Mesothelial cell of epicardium (in vitro differentiated cells): ENCODE measurements at regions not wholly inside any gene's neighbourhood (a gene's known extent, or its start where the extent isn't known, plus 50 kb on each side); places are given as distances from the start of the nearest gene placed in this dataset.

Source experiments
- DNase-seq, 2 experiments: peaks; one replicate each; pipeline ENCODE4 v3.0.0; 2021; ENCODE audit warnings: low spot score in 2 of 2; ENCODE audit not compliant: unreplicated experiment in 2 of 2
- H3K27ac Mint-ChIP-seq: 2 replicates; pipeline ENCODE4 v1.8.0; 2021; ENCODE audit warnings: mixed read lengths
- H3K27me3 Mint-ChIP-seq: 2 replicates; pipeline ENCODE4 v1.8.0; 2021; ENCODE audit warnings: low read depth, mixed read lengths
- H3K36me3 Mint-ChIP-seq: 2 replicates; pipeline ENCODE4 v1.8.0; 2021; ENCODE audit warnings: mixed read lengths
- H3K4me1 Mint-ChIP-seq: 2 replicates; pipeline ENCODE4 v1.8.0; 2021; ENCODE audit warnings: mixed read lengths
- H3K4me3 Mint-ChIP-seq: 2 replicates; pipeline ENCODE4 v1.8.0; 2021; ENCODE audit warnings: mild to moderate bottlenecking, moderate library complexity, mixed read lengths
- H3K9me3 Mint-ChIP-seq: 2 replicates; pipeline ENCODE4 v1.8.0; 2021; ENCODE audit warnings: mixed read lengths
- TF ChIP-seq, protein P1 (sequence below): fragments of 200-600 bp; sonication (generic); IDR thresholded peaks from one replicate; pipeline ENCODE4 v1.5.0; 2021; ENCODE audit warnings: antibody characterized with exemption; ENCODE audit not compliant: unreplicated experiment

DNA sequence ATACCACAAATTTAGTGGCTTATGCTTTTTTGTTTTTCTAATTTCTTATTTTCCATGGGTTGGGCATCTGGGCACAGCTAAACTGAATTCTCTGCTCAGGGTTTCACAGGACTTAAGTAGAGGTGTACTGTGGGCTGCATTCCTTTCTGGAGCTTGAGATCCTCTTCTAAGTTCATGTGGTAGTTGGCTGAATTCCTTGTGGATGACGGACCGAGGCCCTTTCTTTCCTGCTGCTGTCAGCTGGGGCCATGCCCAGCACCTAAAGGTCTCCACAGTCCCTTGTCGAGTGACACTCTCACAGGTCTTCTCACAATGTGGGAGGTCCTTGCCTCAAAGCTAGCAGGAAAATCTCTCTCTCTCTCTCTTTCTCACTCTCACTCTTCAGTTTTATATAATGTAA, 433.5 kb upstream of the LRATD1 start:
- Mint-ChIP-seq H3K36me3 (no peaks in the 10 kb centered on the region), H3K4me1 (no peaks in the 10 kb centered on the region), H3K9me3 (peaks cover 2% of the 10 kb centered on the region), H3K27ac (no peak overlapping the region), H3K4me3 (no peak overlapping the region), H3K27me3 (no peaks in the 10 kb centered on the region)
- DNase-seq, result no peak
- TF ChIP-seq, protein P1, sequence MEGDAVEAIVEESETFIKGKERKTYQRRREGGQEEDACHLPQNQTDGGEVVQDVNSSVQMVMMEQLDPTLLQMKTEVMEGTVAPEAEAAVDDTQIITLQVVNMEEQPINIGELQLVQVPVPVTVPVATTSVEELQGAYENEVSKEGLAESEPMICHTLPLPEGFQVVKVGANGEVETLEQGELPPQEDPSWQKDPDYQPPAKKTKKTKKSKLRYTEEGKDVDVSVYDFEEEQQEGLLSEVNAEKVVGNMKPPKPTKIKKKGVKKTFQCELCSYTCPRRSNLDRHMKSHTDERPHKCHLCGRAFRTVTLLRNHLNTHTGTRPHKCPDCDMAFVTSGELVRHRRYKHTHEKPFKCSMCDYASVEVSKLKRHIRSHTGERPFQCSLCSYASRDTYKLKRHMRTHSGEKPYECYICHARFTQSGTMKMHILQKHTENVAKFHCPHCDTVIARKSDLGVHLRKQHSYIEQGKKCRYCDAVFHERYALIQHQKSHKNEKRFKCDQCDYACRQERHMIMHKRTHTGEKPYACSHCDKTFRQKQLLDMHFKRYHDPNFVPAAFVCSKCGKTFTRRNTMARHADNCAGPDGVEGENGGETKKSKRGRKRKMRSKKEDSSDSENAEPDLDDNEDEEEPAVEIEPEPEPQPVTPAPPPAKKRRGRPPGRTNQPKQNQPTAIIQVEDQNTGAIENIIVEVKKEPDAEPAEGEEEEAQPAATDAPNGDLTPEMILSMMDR, result no peak

DNA sequence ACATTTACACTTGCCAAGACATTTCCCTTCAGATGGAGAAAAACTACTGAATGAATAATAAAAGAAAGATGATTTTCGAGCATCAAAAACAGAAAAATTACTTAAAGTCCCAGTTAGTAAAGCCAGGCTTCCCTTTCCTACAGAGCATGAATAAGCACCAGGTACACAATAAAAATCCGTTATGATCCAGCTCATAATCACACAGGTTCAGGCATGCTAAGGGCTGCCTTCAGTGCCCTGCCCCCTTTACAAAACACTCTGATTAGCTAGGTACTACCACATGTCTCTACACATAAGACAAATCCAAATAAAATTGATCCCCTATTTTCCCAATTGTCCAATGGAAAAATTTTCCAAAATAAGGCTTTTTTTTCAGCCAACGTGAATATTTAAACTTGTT, 413.2 kb upstream of the LRATD1 start:
- TF ChIP-seq, protein P1, result no peak
- Mint-ChIP-seq H3K27me3 (no peaks in the 10 kb centered on the region), H3K36me3 (no peaks in the 10 kb centered on the region), H3K9me3 (no peaks in the 10 kb centered on the region), H3K4me3 (no peak overlapping the region), H3K4me1 (peaks cover 3% of the 10 kb centered on the region), H3K27ac (no peak overlapping the region)
- DNase-seq, result no peak

DNA sequence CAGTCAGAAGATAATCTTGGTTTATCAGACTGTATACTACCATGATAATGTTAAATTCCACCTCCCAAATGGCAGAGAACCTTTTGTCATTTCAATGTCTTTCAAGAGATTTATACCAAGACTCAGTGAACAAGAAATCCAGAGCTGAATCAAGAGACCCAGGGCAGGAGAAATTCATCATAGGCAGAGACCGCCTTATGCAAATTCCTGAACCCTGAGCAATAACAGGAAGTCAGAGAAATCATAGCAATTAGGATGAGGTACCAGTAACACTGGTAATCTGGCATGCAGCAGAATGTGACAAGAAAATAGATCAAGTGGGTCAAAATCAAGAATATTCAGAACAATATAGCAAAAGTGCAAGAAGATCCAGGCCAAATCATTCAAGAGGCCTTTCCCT, 412.4 kb upstream of the LRATD1 start:
- Mint-ChIP-seq H3K4me1 (peaks cover 3% of the 10 kb centered on the region), H3K9me3 (no peaks in the 10 kb centered on the region), H3K27me3 (no peaks in the 10 kb centered on the region), H3K36me3 (no peaks in the 10 kb centered on the region), H3K4me3 (no peak overlapping the region), H3K27ac (no peak overlapping the region)
- TF ChIP-seq, protein P1, result no peak
- no peak for DNase-seq

DNA sequence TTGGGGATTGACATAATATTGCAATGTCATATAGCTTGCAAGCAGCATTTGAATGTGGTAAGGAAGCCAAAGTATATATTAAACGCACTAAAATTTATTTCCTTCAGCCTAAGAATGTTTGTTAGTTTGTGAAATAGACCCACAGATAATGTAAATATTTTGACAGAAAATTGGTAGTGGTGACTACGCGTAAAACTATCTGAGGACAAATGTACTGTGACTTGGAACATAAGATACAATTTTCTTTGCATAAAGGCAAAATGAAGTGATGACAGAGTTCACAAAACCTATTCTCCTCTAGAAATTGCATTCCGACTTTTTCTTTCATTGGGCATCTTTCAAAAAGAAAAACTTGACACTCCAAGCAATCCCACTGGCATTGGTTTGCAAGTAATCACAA, 411.1 kb upstream of the LRATD1 start:
- H3K36me3 Mint-ChIP-seq, result no peaks in the 10 kb centered on the region
- no peak for DNase-seq
- H3K4me3 Mint-ChIP-seq, result no peak overlapping the region
- H3K4me1 Mint-ChIP-seq, result peaks cover 3% of the 10 kb centered on the region
- no peaks in the 10 kb centered on the region for H3K27me3 Mint-ChIP-seq
- H3K9me3 Mint-ChIP-seq, result no peaks in the 10 kb centered on the region
- H3K27ac Mint-ChIP-seq, result no peak overlapping the region
- TF ChIP-seq, protein P1, result no peak

DNA sequence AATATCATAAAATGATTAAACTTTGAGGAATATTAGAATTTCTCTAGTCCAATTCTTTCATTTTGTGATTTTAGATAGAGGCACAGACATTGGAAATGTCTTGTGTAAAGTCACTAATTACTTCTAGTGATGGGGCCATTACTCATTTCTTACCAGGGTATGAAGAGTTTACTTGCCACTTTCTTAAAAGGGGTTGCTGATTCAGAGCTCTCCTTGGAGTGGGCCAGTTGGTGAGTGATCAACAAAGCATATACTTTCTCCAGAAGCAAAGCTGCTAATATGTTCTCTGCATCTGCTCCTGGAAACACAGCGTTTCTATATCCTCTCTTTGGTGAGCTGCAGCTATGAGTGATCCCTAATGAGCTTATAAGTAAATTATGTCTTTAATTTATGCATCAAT, 408.9 kb upstream of the LRATD1 start:
- no peak for DNase-seq
- peaks cover 8% of the 10 kb centered on the region for H3K4me1 Mint-ChIP-seq
- H3K4me3 Mint-ChIP-seq, result no peak overlapping the region
- H3K36me3 Mint-ChIP-seq, result no peaks in the 10 kb centered on the region
- no peaks in the 10 kb centered on the region for H3K9me3 Mint-ChIP-seq
- no peaks in the 10 kb centered on the region for H3K27me3 Mint-ChIP-seq
- H3K27ac Mint-ChIP-seq, result no peak overlapping the region
- TF ChIP-seq, protein P1, result no peak

DNA sequence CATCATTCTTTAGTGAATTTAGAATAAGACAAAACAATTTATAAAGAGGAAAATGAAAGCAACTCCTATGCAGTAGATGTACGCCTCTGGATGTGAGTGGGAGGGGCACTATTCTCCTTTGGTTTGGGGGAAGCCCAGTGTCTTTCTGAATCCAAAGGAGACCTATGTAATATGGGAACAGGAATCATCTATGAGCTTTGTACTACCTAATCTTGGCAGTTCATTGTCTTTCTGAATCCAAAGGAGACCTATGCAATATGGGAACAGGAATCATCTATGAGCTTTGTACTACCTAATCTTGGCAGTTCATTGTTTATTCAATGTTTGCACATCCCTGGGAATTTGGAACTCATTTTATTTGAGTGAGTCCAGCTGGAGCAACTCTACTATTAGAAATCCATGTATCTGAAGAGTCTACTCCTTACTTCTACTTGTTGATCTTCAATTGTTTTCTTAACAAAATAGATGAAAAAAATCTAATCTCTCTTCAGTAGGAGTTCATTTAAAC, 401.1 kb upstream of the LRATD1 start:
- DNase-seq, result no peak
- TF ChIP-seq, protein P1, result no peak
- no peak overlapping the region for H3K4me3 Mint-ChIP-seq
- H3K4me1 Mint-ChIP-seq, result peaks cover 5% of the 10 kb centered on the region
- H3K9me3 Mint-ChIP-seq, result peaks cover 10% of the 10 kb centered on the region
- peaks cover 41% of the 10 kb centered on the region for H3K27me3 Mint-ChIP-seq
- H3K36me3 Mint-ChIP-seq, result no peaks in the 10 kb centered on the region
- H3K27ac Mint-ChIP-seq, result no peak overlapping the region
